ENCODE measurements at regions not wholly inside any gene's neighbourhood (a gene's known extent, or its start where the extent isn't known, plus 50 kb on each side); places are given as distances from the start of the nearest gene placed in this dataset.

- TF ChIP-seq CTCF (IDR thresholded peaks at IDR 0.05; ENCODE audit: low read length) (no peak), EZH2 (optimal IDR thresholded peaks at IDR 0.05; ENCODE audit: low read depth, low read length) (no peak), EZH2phosphoT487 (IDR thresholded peaks at IDR 0.05; ENCODE audit: low read length) (no peak)
Measured at GRCh38 chr5:62785588-62785987, 207.0 kb downstream of the LRRC70 start.
